GM12874 (cell line): ENCODE measurements at regions not wholly inside any gene's neighbourhood (a gene's known extent, or its start where the extent isn't known, plus 50 kb on each side); places are given as distances from the start of the nearest gene placed in this dataset.

Experiments
- CTCF ChIP-seq: IDR thresholded peaks from 2 replicates; pipeline ENCODE4 v1.5.1; 2011; ENCODE audit warnings: low read depth, mild to moderate bottlenecking, control low read depth, low read length, moderate library complexity; ENCODE audit not compliant: insufficient read depth

GRCh38 chr12:89289720-89290119 is 62.6 kb downstream of the DUSP6 start:
- no peak for TF ChIP-seq CTCF

GRCh38 chr12:89288959-89289358 is 63.3 kb downstream of the DUSP6 start:
- no peak for TF ChIP-seq CTCF

GRCh38 chr12:89286501-89286900 is 65.8 kb downstream of the DUSP6 start:
- TF ChIP-seq CTCF, result no peak

- TF ChIP-seq CTCF, result no peak
These were observed 70.8 kb downstream of the DUSP6 start for GRCh38 chr12:89281539-89281867.

- TF ChIP-seq CTCF, result no peak
These were observed 71.3 kb downstream of the DUSP6 start for GRCh38 chr12:89280833-89281538.

GRCh38 chr12:89279499-89279898 is 72.8 kb downstream of the DUSP6 start:
- no peak for TF ChIP-seq CTCF

GRCh38 chr12:89278862-89279261 is 73.4 kb downstream of the DUSP6 start:
- TF ChIP-seq CTCF, result no peak
